ENCODE measurements at regions not wholly inside any gene's neighbourhood (a gene's known extent, or its start where the extent isn't known, plus 50 kb on each side); places are given as distances from the start of the nearest gene placed in this dataset.

DNA sequence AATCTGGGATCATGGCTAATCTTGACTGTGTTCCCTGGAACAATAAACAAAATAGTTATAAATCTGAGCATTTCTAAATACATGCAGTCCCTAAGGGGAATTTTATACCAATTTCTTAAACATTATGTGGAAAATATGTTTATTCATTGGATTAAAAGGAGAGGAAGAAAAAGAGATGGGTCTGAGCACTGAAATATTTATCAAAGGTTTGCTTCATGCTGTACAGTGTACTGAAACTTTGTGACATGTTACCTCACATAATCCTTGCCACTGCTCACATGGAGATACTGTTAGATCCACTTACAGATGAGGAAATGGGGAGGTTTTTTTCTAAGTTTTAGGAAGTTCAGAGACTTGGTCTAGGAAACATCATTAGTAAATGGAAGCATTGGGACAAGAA, 443.6 kb downstream of the SPRY1 start:
- Mint-ChIP-seq H3K4me3 (no peak overlapping the region), H3K9me3 (ENCODE audit: insufficient read depth) (no peaks in the 10 kb centered on the region), H3K27me3 (peaks cover 9% of the 10 kb centered on the region), H3K4me1 (no peaks in the 10 kb centered on the region), H3K27ac (no peak overlapping the region)
- no peaks in the 10 kb centered on the region for H3K79me2 ChIP-seq (ENCODE audit: control insufficient read depth, insufficient read depth, low read length)
- H3K4me2 ChIP-seq (replicated peaks; ENCODE audit: low read depth, low read length, poor library complexity, severe bottlenecking): no peak overlapping the region
- H4K20me1 ChIP-seq (ENCODE audit: control insufficient read depth, insufficient read depth, low read length, poor library complexity, severe bottlenecking): no peaks in the 10 kb centered on the region
- ATAC-seq (ENCODE audit: low read depth) (no peak), DNase-seq (no peak)
- no peak overlapping the region for H3K9ac ChIP-seq (ENCODE audit: low read length)
- no peaks in the 10 kb centered on the region for H3K36me3 ChIP-seq (replicated peaks in 1 of 2; ENCODE audit: control extremely low read depth in 1 of 2, control insufficient read depth in 1 of 2, extremely low read depth in 1 of 2, insufficient read depth in 2 of 2, low read length in 1 of 2)
- H3K27me3 ChIP-seq (replicated peaks in 1 of 4; ENCODE audit: control extremely low read depth in 1 of 4, control insufficient read depth in 3 of 4, insufficient read depth in 4 of 4, low read length in 3 of 4): no peaks in the 10 kb centered on the region
- POLR2A ChIA-PET: no interaction called here
- no peaks in the 10 kb centered on the region for H3K9me3 ChIP-seq (ENCODE audit: control extremely low read depth in 1 of 3, control insufficient read depth in 2 of 3, insufficient read depth in 1 of 3, low read length in 2 of 3)
- H3K4me3 ChIP-seq (ENCODE audit: control extremely low read depth in 1 of 5, extremely low read depth in 1 of 5, insufficient read depth in 1 of 5, low read depth in 2 of 5, low read length in 4 of 5): no peak overlapping the region
- H2AFZ ChIP-seq (ENCODE audit: insufficient read depth, low read depth, low read length, poor library complexity, severe bottlenecking): no peak overlapping the region
- CTCF ChIA-PET: no interaction called here
- no peak for TF ChIP-seq EZH2 (IDR thresholded peaks at IDR 0.05; ENCODE audit: borderline replicate concordance, insufficient read depth, low read depth, low read length, poor library complexity, severe bottlenecking)
- TF ChIP-seq, protein P1, sequence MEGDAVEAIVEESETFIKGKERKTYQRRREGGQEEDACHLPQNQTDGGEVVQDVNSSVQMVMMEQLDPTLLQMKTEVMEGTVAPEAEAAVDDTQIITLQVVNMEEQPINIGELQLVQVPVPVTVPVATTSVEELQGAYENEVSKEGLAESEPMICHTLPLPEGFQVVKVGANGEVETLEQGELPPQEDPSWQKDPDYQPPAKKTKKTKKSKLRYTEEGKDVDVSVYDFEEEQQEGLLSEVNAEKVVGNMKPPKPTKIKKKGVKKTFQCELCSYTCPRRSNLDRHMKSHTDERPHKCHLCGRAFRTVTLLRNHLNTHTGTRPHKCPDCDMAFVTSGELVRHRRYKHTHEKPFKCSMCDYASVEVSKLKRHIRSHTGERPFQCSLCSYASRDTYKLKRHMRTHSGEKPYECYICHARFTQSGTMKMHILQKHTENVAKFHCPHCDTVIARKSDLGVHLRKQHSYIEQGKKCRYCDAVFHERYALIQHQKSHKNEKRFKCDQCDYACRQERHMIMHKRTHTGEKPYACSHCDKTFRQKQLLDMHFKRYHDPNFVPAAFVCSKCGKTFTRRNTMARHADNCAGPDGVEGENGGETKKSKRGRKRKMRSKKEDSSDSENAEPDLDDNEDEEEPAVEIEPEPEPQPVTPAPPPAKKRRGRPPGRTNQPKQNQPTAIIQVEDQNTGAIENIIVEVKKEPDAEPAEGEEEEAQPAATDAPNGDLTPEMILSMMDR (IDR thresholded peaks at IDR 0.05): no peak
- intact Hi-C loops (cut with micrococcal nuclease): no loop called here
- no peaks in the 10 kb centered on the region for H3K4me1 ChIP-seq (ENCODE audit: control insufficient read depth in 2 of 2, insufficient read depth in 2 of 2, low read length in 2 of 2)
- H3K27ac ChIP-seq (ENCODE audit: low read length in 2 of 2): no peak overlapping the region

DNA sequence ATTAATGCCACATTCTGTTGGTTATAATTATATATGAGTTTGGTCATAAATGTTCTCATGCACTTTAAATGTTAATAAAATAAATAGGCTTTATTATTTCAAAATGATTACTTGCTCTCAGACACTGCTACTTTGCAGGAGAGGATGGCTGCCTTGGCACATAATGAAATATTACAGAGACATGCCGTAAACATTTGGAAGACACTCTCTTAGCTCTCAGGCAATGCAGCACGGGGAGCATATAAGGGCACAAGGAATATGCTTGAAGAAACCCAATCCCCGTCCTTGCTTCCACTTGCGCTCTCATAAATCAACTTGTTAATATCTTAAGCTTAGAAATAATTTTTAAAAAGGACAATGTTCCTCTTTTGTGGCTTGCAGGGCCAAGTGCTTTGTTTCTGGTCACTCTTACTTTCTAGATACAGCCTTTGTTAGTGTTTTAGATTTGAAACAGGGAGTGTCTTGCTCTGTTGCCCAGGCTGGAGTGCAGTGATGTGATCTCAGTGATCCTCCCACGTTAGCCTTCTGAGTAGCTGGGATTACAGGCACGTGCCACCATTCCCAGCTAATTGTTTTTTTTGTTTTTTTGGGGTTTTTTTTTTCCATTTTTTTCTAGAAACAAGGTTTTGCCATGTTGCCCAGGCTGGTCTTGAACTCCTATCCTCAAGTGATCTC, 445.0 kb downstream of the SPRY1 start:
- H3K79me2 ChIP-seq (ENCODE audit: control insufficient read depth, insufficient read depth, low read length): no peaks in the 10 kb centered on the region
- TF ChIP-seq, protein P1 (IDR thresholded peaks at IDR 0.05): no peak
- TF ChIP-seq EZH2 (IDR thresholded peaks at IDR 0.05; ENCODE audit: borderline replicate concordance, insufficient read depth, low read depth, low read length, poor library complexity, severe bottlenecking): no peak
- no peak overlapping the region for H3K4me3 Mint-ChIP-seq
- no peak overlapping the region for H3K4me3 ChIP-seq (ENCODE audit: control extremely low read depth in 1 of 5, extremely low read depth in 1 of 5, insufficient read depth in 1 of 5, low read depth in 2 of 5, low read length in 4 of 5)
- H4K20me1 ChIP-seq (ENCODE audit: control insufficient read depth, insufficient read depth, low read length, poor library complexity, severe bottlenecking): no peaks in the 10 kb centered on the region
- H3K9me3 Mint-ChIP-seq (ENCODE audit: insufficient read depth): no peaks in the 10 kb centered on the region
- intact Hi-C loops (cut with micrococcal nuclease): no loop called here
- CTCF ChIA-PET: no interaction called here
- H3K27ac ChIP-seq (ENCODE audit: low read length in 2 of 2): no peak overlapping the region
- H3K4me2 ChIP-seq (replicated peaks; ENCODE audit: low read depth, low read length, poor library complexity, severe bottlenecking): no peak overlapping the region
- no peak overlapping the region for H2AFZ ChIP-seq (ENCODE audit: insufficient read depth, low read depth, low read length, poor library complexity, severe bottlenecking)
- no peak for ATAC-seq (ENCODE audit: low read depth)
- no peak overlapping the region for H3K9ac ChIP-seq (ENCODE audit: low read length)
- no peaks in the 10 kb centered on the region for H3K4me1 ChIP-seq (ENCODE audit: control insufficient read depth in 2 of 2, insufficient read depth in 2 of 2, low read length in 2 of 2)
- WGBS (ENCODE audit: insufficient coverage): 100% methylated on average over 1 of the region's 6 CpGs
- no peaks in the 10 kb centered on the region for H3K9me3 ChIP-seq (ENCODE audit: control extremely low read depth in 1 of 3, control insufficient read depth in 2 of 3, insufficient read depth in 1 of 3, low read length in 2 of 3)
- H3K36me3 ChIP-seq (replicated peaks in 1 of 2; ENCODE audit: control extremely low read depth in 1 of 2, control insufficient read depth in 1 of 2, extremely low read depth in 1 of 2, insufficient read depth in 2 of 2, low read length in 1 of 2): no peaks in the 10 kb centered on the region
- H3K4me1 Mint-ChIP-seq: no peaks in the 10 kb centered on the region
- POLR2A ChIA-PET: no interaction called here
- no peaks in the 10 kb centered on the region for H3K27me3 ChIP-seq (replicated peaks in 1 of 4; ENCODE audit: control extremely low read depth in 1 of 4, control insufficient read depth in 3 of 4, insufficient read depth in 4 of 4, low read length in 3 of 4)
- H3K27me3 Mint-ChIP-seq: peaks cover 9% of the 10 kb centered on the region
- no peak overlapping the region for H3K27ac Mint-ChIP-seq
- DNase-seq: no peak

All from B cell (primary cell).